ENCODE measurements at regions not wholly inside any gene's neighbourhood (a gene's known extent, or its start where the extent isn't known, plus 50 kb on each side); places are given as distances from the start of the nearest gene placed in this dataset.

DNA sequence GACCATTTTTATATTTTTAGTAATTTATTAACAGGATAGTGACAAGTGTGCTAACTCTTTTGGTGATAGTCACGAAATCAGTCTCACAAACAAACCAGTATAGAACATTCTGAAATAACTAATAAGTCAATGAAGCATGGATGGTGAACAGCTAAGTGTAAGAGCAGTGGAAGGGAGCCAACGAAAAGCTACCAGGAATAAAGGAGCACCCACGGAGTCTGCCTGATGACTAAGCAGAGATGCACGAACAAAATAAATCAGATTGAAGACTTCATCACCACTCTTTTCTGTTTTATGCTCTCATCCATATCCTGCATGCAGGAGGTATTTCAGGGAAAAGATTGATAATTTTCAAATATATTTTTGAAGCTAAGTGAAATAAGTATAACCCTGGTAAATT lies 891.1 kb upstream of the HS3ST1 start:
- Histone ChIP-seq H3K9me2 (replicated peaks; ENCODE audit: low read length) (no peaks in the 10 kb centered on the region), H4K20me1 (ENCODE audit: low read length) (no peaks in the 10 kb centered on the region), H3K9ac (ENCODE audit: low read length) (no peak overlapping the region), H3K9me3 (ENCODE audit: low read length) (0 out of 2 replicates have a peak, but pooled peaks cover 5% of the 10 kb centered on the region), H3K4me3 (ENCODE audit: low read length) (no peak overlapping the region), H2AFZ (ENCODE audit: low read length) (no peak overlapping the region), H3K36me3 (ENCODE audit: low read depth, low read length) (no peaks in the 10 kb centered on the region), H3K4me1 (ENCODE audit: insufficient read depth, low read length) (no peaks in the 10 kb centered on the region), H3K27me3 (ENCODE audit: low read length) (no peaks in the 10 kb centered on the region), H3K27ac (ENCODE audit: low read length) (no peak overlapping the region), H3K4me2 (ENCODE audit: low read length) (no peak overlapping the region), H3K79me2 (ENCODE audit: low read length) (no peaks in the 10 kb centered on the region), H3F3A (ENCODE audit: low read length, unreplicated experiment) (no peaks in the 10 kb centered on the region)
- no peak for ATAC-seq
- no peak for DNase-seq
- no TSS peak for BruUV-seq (replicated peaks)
- intact Hi-C loops (cut with micrococcal nuclease), result no loop called here
- ChIA-PET POLR2A (ENCODE audit: unreplicated experiment) (no interaction called here), CTCF (interaction anchor here (0.6 kb wide), 1 partner anchor 1240 kb away, joined by 3 read pairs; no protein-coding TSS in a partner anchor)
- no peak for TF ChIP-seq EZH2 (IDR thresholded peaks at IDR 0.05; ENCODE audit: low read length, unreplicated experiment)
- TF ChIP-seq, protein P1, sequence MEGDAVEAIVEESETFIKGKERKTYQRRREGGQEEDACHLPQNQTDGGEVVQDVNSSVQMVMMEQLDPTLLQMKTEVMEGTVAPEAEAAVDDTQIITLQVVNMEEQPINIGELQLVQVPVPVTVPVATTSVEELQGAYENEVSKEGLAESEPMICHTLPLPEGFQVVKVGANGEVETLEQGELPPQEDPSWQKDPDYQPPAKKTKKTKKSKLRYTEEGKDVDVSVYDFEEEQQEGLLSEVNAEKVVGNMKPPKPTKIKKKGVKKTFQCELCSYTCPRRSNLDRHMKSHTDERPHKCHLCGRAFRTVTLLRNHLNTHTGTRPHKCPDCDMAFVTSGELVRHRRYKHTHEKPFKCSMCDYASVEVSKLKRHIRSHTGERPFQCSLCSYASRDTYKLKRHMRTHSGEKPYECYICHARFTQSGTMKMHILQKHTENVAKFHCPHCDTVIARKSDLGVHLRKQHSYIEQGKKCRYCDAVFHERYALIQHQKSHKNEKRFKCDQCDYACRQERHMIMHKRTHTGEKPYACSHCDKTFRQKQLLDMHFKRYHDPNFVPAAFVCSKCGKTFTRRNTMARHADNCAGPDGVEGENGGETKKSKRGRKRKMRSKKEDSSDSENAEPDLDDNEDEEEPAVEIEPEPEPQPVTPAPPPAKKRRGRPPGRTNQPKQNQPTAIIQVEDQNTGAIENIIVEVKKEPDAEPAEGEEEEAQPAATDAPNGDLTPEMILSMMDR (conservative IDR thresholded peaks at IDR 0.05; ENCODE audit: low read depth, low read length), result no peak
- no peak for TF ChIP-seq EZH2phosphoT487 (IDR thresholded peaks at IDR 0.05; ENCODE audit: borderline replicate concordance, low read length)

GRCh38 chr4:12304905-12305304 lies 876.2 kb upstream of the HS3ST1 start:
- no peak overlapping the region for H3K27ac ChIP-seq (ENCODE audit: low read length)
- no peak overlapping the region for H3K4me3 ChIP-seq (ENCODE audit: low read length)
- H4K20me1 ChIP-seq (ENCODE audit: low read length), result no peaks in the 10 kb centered on the region
- no peak overlapping the region for H2AFZ ChIP-seq (ENCODE audit: low read length)
- H3K4me1 ChIP-seq (ENCODE audit: insufficient read depth, low read length), result no peaks in the 10 kb centered on the region
- ATAC-seq (no peak), DNase-seq (no peak)
- no peaks in the 10 kb centered on the region for H3K27me3 ChIP-seq (ENCODE audit: low read length)
- H3K4me2 ChIP-seq (ENCODE audit: low read length), result no peak overlapping the region
- CTCF ChIA-PET, result no interaction called here
- no peaks in the 10 kb centered on the region for H3K9me2 ChIP-seq (replicated peaks; ENCODE audit: low read length)
- H3F3A ChIP-seq (ENCODE audit: low read length, unreplicated experiment), result no peaks in the 10 kb centered on the region
- H3K9me3 ChIP-seq (ENCODE audit: low read length), result no peaks in the 10 kb centered on the region
- H3K9ac ChIP-seq (ENCODE audit: low read length), result no peak overlapping the region
- TF ChIP-seq EZH2 (IDR thresholded peaks at IDR 0.05; ENCODE audit: low read length, unreplicated experiment) (no peak), EZH2phosphoT487 (IDR thresholded peaks at IDR 0.05; ENCODE audit: borderline replicate concordance, low read length) (no peak)
- TF ChIP-seq, protein P1 (conservative IDR thresholded peaks at IDR 0.05; ENCODE audit: low read depth, low read length), result no peak
- intact Hi-C loops (cut with micrococcal nuclease), result no loop called here
- H3K36me3 ChIP-seq (ENCODE audit: low read depth, low read length), result no peaks in the 10 kb centered on the region
- no peaks in the 10 kb centered on the region for H3K79me2 ChIP-seq (ENCODE audit: low read length)
- BruUV-seq (replicated peaks), result no TSS peak
- POLR2A ChIA-PET (ENCODE audit: unreplicated experiment), result no interaction called here

DNA sequence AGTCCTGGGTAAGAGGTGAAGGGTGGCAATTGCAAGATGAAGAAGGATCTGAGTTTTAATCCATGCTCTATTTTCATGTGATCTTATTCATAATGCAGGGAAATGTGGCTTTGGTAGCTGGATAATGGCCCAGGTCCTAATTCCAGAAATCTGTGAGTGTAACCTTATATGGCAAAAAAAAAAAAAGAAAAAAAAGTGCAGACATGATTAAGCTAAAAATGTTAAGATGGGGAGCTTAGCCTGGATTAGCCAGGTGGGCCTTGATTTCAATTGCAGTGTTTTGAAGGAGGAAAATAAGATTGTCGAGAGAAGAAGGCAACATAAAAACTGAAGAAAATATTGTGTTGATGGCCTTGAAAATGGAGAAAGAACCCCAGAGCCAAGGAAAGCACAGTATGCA lies 867.7 kb upstream of the HS3ST1 start:
- H3K36me3 ChIP-seq (ENCODE audit: low read depth, low read length), result no peaks in the 10 kb centered on the region
- no peaks in the 10 kb centered on the region for H3K4me1 ChIP-seq (ENCODE audit: insufficient read depth, low read length)
- H3K9me3 ChIP-seq (ENCODE audit: low read length), result no peaks in the 10 kb centered on the region
- no peaks in the 10 kb centered on the region for H3F3A ChIP-seq (ENCODE audit: low read length, unreplicated experiment)
- H2AFZ ChIP-seq (ENCODE audit: low read length), result no peak overlapping the region
- no peaks in the 10 kb centered on the region for H3K79me2 ChIP-seq (ENCODE audit: low read length)
- no peak overlapping the region for H3K27ac ChIP-seq (ENCODE audit: low read length)
- ATAC-seq, result no peak
- no peak for DNase-seq
- no peak for TF ChIP-seq EZH2 (IDR thresholded peaks at IDR 0.05; ENCODE audit: low read length, unreplicated experiment)
- TF ChIP-seq, protein P1 (conservative IDR thresholded peaks at IDR 0.05; ENCODE audit: low read depth, low read length), result no peak
- no peak for TF ChIP-seq EZH2phosphoT487 (IDR thresholded peaks at IDR 0.05; ENCODE audit: borderline replicate concordance, low read length)
- H3K4me2 ChIP-seq (ENCODE audit: low read length), result no peak overlapping the region
- intact Hi-C loops (cut with micrococcal nuclease), result no loop called here
- CTCF ChIA-PET, result no interaction called here
- POLR2A ChIA-PET (ENCODE audit: unreplicated experiment), result no interaction called here
- H3K27me3 ChIP-seq (ENCODE audit: low read length), result no peaks in the 10 kb centered on the region
- no peaks in the 10 kb centered on the region for H3K9me2 ChIP-seq (replicated peaks; ENCODE audit: low read length)
- no peak overlapping the region for H3K9ac ChIP-seq (ENCODE audit: low read length)
- H3K4me3 ChIP-seq (ENCODE audit: low read length), result no peak overlapping the region
- BruUV-seq (replicated peaks), result no TSS peak
- no peaks in the 10 kb centered on the region for H4K20me1 ChIP-seq (ENCODE audit: low read length)

All from PC-3 (cell line).